ENCODE measurements at regions not wholly inside any gene's neighbourhood (a gene's known extent, or its start where the extent isn't known, plus 50 kb on each side); places are given as distances from the start of the nearest gene placed in this dataset.

DNA sequence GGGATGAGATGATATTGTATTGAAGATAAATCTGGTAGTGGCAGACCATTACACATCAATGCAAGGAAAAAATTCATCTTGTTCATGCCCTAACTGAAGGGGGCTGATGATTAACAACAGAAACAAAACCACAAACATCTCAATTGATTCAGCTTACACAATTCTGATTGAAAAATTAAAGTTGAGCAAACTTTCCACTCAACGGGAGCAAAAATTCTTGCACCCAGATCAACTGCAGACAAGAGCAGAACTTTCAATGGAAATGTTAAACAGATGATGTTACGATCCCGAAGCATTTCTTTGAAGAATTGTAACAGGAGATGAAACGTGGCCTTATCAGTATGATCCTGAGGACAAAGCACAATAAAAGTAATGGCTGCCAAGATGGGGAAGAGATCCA lies 172.4 kb upstream of the SOX5 start:
- DNase-seq (ENCODE audit: low read depth, low spot score) (no peak), FAIRE-seq (no peak)
- Histone ChIP-seq H3K36me3 (ENCODE audit: control insufficient read depth in 2 of 2, extremely low read depth in 1 of 2, insufficient read depth in 2 of 2, low read length in 2 of 2) (no peaks in the 10 kb centered on the region), H3K9ac (ENCODE audit: control insufficient read depth, extremely low read depth, insufficient read depth, low read length) (no peak overlapping the region), H3K4me1 (ENCODE audit: control insufficient read depth, extremely low read depth, insufficient read depth, low read length) (no peaks in the 10 kb centered on the region), H3K4me2 (ENCODE audit: control insufficient read depth, extremely low read depth, insufficient read depth, low read depth, low read length) (no peak overlapping the region), H3K9me3 (ENCODE audit: control insufficient read depth, low read depth, low read length) (no peaks in the 10 kb centered on the region), H3K79me2 (ENCODE audit: control insufficient read depth, insufficient read depth, low read length) (no peaks in the 10 kb centered on the region), H4K20me1 (ENCODE audit: control insufficient read depth, extremely low read depth, insufficient read depth, low read length) (no peaks in the 10 kb centered on the region), H2AFZ (ENCODE audit: control insufficient read depth, low read length) (no peak overlapping the region), H3K27ac (ENCODE audit: control insufficient read depth, insufficient read depth, low read length) (no peak overlapping the region), H3K4me3 (ENCODE audit: control insufficient read depth in 2 of 3, extremely low read depth in 1 of 3, insufficient read depth in 2 of 3, low read depth in 1 of 3, low read length in 3 of 3) (no peak overlapping the region), H3K27me3 (ENCODE audit: control insufficient read depth, extremely low read depth, insufficient read depth, low read length) (no peaks in the 10 kb centered on the region), H3K9me1 (ENCODE audit: control insufficient read depth, extremely low read depth, insufficient read depth, low read length) (no peaks in the 10 kb centered on the region)
- TF ChIP-seq EZH2 (IDR thresholded peaks at IDR 0.05; ENCODE audit: low read length), result no peak
- dilution Hi-C loops (cut with MboI; ENCODE audit: extremely low pct_ligation_motif_present, low sequenced_read_pairs), result no loop called here

- dilution Hi-C loops (cut with MboI; ENCODE audit: extremely low pct_ligation_motif_present, low sequenced_read_pairs), result no loop called here
- H3K79me2 ChIP-seq (ENCODE audit: control insufficient read depth, insufficient read depth, low read length), result no peaks in the 10 kb centered on the region
- no peak overlapping the region for H3K4me3 ChIP-seq (ENCODE audit: control insufficient read depth in 2 of 3, extremely low read depth in 1 of 3, insufficient read depth in 2 of 3, low read depth in 1 of 3, low read length in 3 of 3)
- no peaks in the 10 kb centered on the region for H3K4me1 ChIP-seq (ENCODE audit: control insufficient read depth, extremely low read depth, insufficient read depth, low read length)
- H3K27ac ChIP-seq (ENCODE audit: control insufficient read depth, insufficient read depth, low read length), result no peak overlapping the region
- no peaks in the 10 kb centered on the region for H3K36me3 ChIP-seq (ENCODE audit: control insufficient read depth in 2 of 2, extremely low read depth in 1 of 2, insufficient read depth in 2 of 2, low read length in 2 of 2)
- no peak for TF ChIP-seq EZH2 (IDR thresholded peaks at IDR 0.05; ENCODE audit: low read length)
- no peak for TF ChIP-seq CTCF (optimal IDR thresholded peaks at IDR 0.05 in 1 of 3, IDR thresholded peaks at IDR 0.05 in 1 of 3, conservative IDR thresholded peaks at IDR 0.05 in 1 of 3; ENCODE audit: extremely low read depth in 1 of 3, insufficient read depth in 2 of 3, low read length in 3 of 3)
- H3K27me3 ChIP-seq (ENCODE audit: control insufficient read depth, extremely low read depth, insufficient read depth, low read length), result no peaks in the 10 kb centered on the region
- FAIRE-seq (no peak), DNase-seq (ENCODE audit: low read depth, low spot score) (no peak)
- no peak overlapping the region for H3K9ac ChIP-seq (ENCODE audit: control insufficient read depth, extremely low read depth, insufficient read depth, low read length)
- H3K4me2 ChIP-seq (ENCODE audit: control insufficient read depth, extremely low read depth, insufficient read depth, low read depth, low read length), result no peak overlapping the region
- no peaks in the 10 kb centered on the region for H3K9me1 ChIP-seq (ENCODE audit: control insufficient read depth, extremely low read depth, insufficient read depth, low read length)
- H2AFZ ChIP-seq (ENCODE audit: control insufficient read depth, low read length), result no peak overlapping the region
- no peaks in the 10 kb centered on the region for H3K9me3 ChIP-seq (ENCODE audit: control insufficient read depth, low read depth, low read length)
- H4K20me1 ChIP-seq (ENCODE audit: control insufficient read depth, extremely low read depth, insufficient read depth, low read length), result no peaks in the 10 kb centered on the region
Measured at GRCh38 chr12:24118668-24119067, 169.2 kb upstream of the SOX5 start.

DNA sequence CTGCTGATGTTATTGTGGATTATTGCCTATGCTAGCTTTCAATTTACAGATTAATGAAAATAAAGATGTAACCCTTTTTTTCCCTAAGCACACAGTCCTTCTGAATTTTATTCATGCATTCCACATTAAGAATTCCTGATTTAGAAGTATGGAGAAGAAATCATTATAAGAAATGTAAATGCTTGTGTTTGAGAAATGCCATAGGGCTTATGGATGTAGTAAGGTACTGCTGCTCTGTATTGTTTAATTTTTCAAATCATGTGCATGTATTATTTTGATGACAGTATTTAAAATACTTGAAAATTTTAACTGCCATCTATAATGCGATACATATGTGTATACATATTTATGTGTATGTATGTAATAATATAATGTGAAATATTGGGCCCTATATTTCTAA lies 167.1 kb upstream of the SOX5 start:
- no peak overlapping the region for H3K4me3 ChIP-seq (ENCODE audit: control insufficient read depth in 2 of 3, extremely low read depth in 1 of 3, insufficient read depth in 2 of 3, low read depth in 1 of 3, low read length in 3 of 3)
- no peak for DNase-seq (ENCODE audit: low read depth, low spot score)
- no peak for FAIRE-seq
- dilution Hi-C loops (cut with MboI; ENCODE audit: extremely low pct_ligation_motif_present, low sequenced_read_pairs), result no loop called here
- no peak overlapping the region for H2AFZ ChIP-seq (ENCODE audit: control insufficient read depth, low read length)
- TF ChIP-seq CTCF (optimal IDR thresholded peaks at IDR 0.05 in 1 of 3, IDR thresholded peaks at IDR 0.05 in 1 of 3, conservative IDR thresholded peaks at IDR 0.05 in 1 of 3; ENCODE audit: extremely low read depth in 1 of 3, insufficient read depth in 2 of 3, low read length in 3 of 3) (no peak), EZH2 (IDR thresholded peaks at IDR 0.05; ENCODE audit: low read length) (no peak)
- no peaks in the 10 kb centered on the region for H3K9me1 ChIP-seq (ENCODE audit: control insufficient read depth, extremely low read depth, insufficient read depth, low read length)
- H3K9ac ChIP-seq (ENCODE audit: control insufficient read depth, extremely low read depth, insufficient read depth, low read length), result no peak overlapping the region
- no peak overlapping the region for H3K27ac ChIP-seq (ENCODE audit: control insufficient read depth, insufficient read depth, low read length)
- H3K9me3 ChIP-seq (ENCODE audit: control insufficient read depth, low read depth, low read length), result no peaks in the 10 kb centered on the region
- H3K27me3 ChIP-seq (ENCODE audit: control insufficient read depth, extremely low read depth, insufficient read depth, low read length), result no peaks in the 10 kb centered on the region
- H3K79me2 ChIP-seq (ENCODE audit: control insufficient read depth, insufficient read depth, low read length), result no peaks in the 10 kb centered on the region
- no peaks in the 10 kb centered on the region for H3K36me3 ChIP-seq (ENCODE audit: control insufficient read depth in 2 of 2, extremely low read depth in 1 of 2, insufficient read depth in 2 of 2, low read length in 2 of 2)
- H3K4me1 ChIP-seq (ENCODE audit: control insufficient read depth, extremely low read depth, insufficient read depth, low read length), result no peaks in the 10 kb centered on the region
- H4K20me1 ChIP-seq (ENCODE audit: control insufficient read depth, extremely low read depth, insufficient read depth, low read length), result no peaks in the 10 kb centered on the region
- H3K4me2 ChIP-seq (ENCODE audit: control insufficient read depth, extremely low read depth, insufficient read depth, low read depth, low read length), result no peak overlapping the region

Data from keratinocyte (primary cell).